ENCODE measurements at regions not wholly inside any gene's neighbourhood (a gene's known extent, or its start where the extent isn't known, plus 50 kb on each side); places are given as distances from the start of the nearest gene placed in this dataset.
"Not testable (repeated sequence)": the region's sequence is repeated elsewhere in the genome, so short reads cannot be mapped to it uniquely, and the experiment has no call there.

GRCh38 chr5:53219610-53220009, 110.1 kb upstream of the MOCS2 start:
- DNase-seq, result no peak

- DNase-seq, result no peak
These were observed 124.3 kb upstream of the MOCS2 start for GRCh38 chr5:53233645-53234405.

- DNase-seq, result no peak
These were observed 127.1 kb upstream of the MOCS2 start for GRCh38 chr5:53236683-53237082.

GRCh38 chr5:53237876-53238275, 128.3 kb upstream of the MOCS2 start:
- DNase-seq, result no peak

GRCh38 chr5:53239301-53239990, 129.9 kb upstream of the MOCS2 start:
- DNase-seq, result no peak

GRCh38 chr5:53240661-53241060, 131.1 kb upstream of the MOCS2 start:
- DNase-seq, result no peak

GRCh38 chr5:53241572-53241971, 132.0 kb upstream of the MOCS2 start:
- no peak for DNase-seq

GRCh38 chr5:53243403-53243802, 133.8 kb upstream of the MOCS2 start:
- no peak for DNase-seq

GRCh38 chr5:53246042-53246836, 136.7 kb upstream of the MOCS2 start:
- no peak for DNase-seq

GRCh38 chr5:53249529-53250200, 140.1 kb upstream of the MOCS2 start:
- DNase-seq, result no peak

GRCh38 chr5:53250201-53250550, 140.6 kb upstream of the MOCS2 start:
- DNase-seq, result no peak

GRCh38 chr5:53253421-53253871, 143.9 kb upstream of the MOCS2 start:
- DNase-seq, result no peak

GRCh38 chr5:53256746-53257145, 147.2 kb upstream of the MOCS2 start:
- no peak for DNase-seq

- no peak for DNase-seq
These were observed 148.3 kb upstream of the MOCS2 start for GRCh38 chr5:53257806-53258373.

GRCh38 chr5:53259176-53259575, 149.6 kb upstream of the MOCS2 start:
- no peak for DNase-seq

- no peak for DNase-seq
These were observed 150.9 kb upstream of the MOCS2 start for GRCh38 chr5:53260446-53260845.

GRCh38 chr5:53261245-53261644, 151.7 kb upstream of the MOCS2 start:
- DNase-seq, result no peak

GRCh38 chr5:53262348-53262970, 152.9 kb upstream of the MOCS2 start:
- DNase-seq, result peak; percentile 2

- no peak for DNase-seq
These were observed 153.6 kb upstream of the MOCS2 start for GRCh38 chr5:53263151-53263550.

GRCh38 chr5:53265043-53265442, 155.5 kb upstream of the MOCS2 start:
- DNase-seq, result no peak

- not testable (repeated sequence) for DNase-seq
These were observed 158.7 kb upstream of the MOCS2 start for GRCh38 chr5:53268241-53268640.

- DNase-seq, result no peak
These were observed 166.1 kb upstream of the MOCS2 start for GRCh38 chr5:53275666-53276065.
